ENCODE measurements at regions not wholly inside any gene's neighbourhood (a gene's known extent, or its start where the extent isn't known, plus 50 kb on each side); places are given as distances from the start of the nearest gene placed in this dataset.

- TF ChIP-seq CTCF (IDR thresholded peaks at IDR 0.05), result no peak
- no peak for TF ChIP-seq POLR2A (IDR thresholded peaks at IDR 0.05)
Measured at GRCh38 chr7:25923741-25924460, 228.1 kb upstream of the NFE2L3 start.
